Astrocyte (in vitro differentiated cells and primary cell): ENCODE measurements at regions not wholly inside any gene's neighbourhood (a gene's known extent, or its start where the extent isn't known, plus 50 kb on each side); places are given as distances from the start of the nearest gene placed in this dataset.

Experiments
- EZH2 ChIP-seq: IDR thresholded peaks from 2 replicates; pipeline ENCODE4 v1.6.1; 2012; ENCODE audit warnings: mild to moderate bottlenecking, low read length, inconsistent platforms; ENCODE audit not compliant: insufficient read depth
- TF ChIP-seq, protein P1 (sequence below): IDR thresholded peaks from 2 replicates; pipeline ENCODE4 v1.5.1; 2011; ENCODE audit warnings: low read depth, mild to moderate bottlenecking, inconsistent platforms, low read length, moderate library complexity; ENCODE audit not compliant: insufficient read depth

GRCh38 chrX:142898164-142898563 is 127.6 kb upstream of the SPANXN4 start:
- TF ChIP-seq, protein P1, sequence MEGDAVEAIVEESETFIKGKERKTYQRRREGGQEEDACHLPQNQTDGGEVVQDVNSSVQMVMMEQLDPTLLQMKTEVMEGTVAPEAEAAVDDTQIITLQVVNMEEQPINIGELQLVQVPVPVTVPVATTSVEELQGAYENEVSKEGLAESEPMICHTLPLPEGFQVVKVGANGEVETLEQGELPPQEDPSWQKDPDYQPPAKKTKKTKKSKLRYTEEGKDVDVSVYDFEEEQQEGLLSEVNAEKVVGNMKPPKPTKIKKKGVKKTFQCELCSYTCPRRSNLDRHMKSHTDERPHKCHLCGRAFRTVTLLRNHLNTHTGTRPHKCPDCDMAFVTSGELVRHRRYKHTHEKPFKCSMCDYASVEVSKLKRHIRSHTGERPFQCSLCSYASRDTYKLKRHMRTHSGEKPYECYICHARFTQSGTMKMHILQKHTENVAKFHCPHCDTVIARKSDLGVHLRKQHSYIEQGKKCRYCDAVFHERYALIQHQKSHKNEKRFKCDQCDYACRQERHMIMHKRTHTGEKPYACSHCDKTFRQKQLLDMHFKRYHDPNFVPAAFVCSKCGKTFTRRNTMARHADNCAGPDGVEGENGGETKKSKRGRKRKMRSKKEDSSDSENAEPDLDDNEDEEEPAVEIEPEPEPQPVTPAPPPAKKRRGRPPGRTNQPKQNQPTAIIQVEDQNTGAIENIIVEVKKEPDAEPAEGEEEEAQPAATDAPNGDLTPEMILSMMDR: no peak
- no peak for TF ChIP-seq EZH2
